ENCODE measurements at regions not wholly inside any gene's neighbourhood (a gene's known extent, or its start where the extent isn't known, plus 50 kb on each side); places are given as distances from the start of the nearest gene placed in this dataset.

DNA sequence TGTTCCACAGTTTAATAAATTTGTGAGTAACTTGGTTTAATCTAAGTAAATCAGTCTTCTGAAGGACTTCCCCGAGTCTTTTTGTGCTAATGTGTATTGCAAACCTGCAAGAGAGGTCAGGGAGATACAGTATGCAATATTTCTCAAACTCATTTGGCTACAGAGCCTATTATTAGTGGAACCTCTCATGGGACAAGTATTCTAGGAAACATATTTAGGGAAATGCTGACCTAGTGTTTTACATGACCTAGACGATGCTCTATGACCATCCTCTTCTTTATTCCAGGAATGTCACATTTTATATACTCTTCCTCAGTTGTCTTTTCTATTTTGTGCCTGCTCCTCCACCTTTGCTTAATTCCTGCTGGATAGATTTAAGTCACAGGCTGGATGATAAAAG is 327.8 kb upstream of the TBC1D5 start:
- Histone ChIP-seq H2AFZ (ENCODE audit: control insufficient read depth, low read length) (no peak overlapping the region), H3K9ac (ENCODE audit: control insufficient read depth, extremely low read depth, insufficient read depth, low read length) (no peak overlapping the region), H3K36me3 (ENCODE audit: control insufficient read depth in 2 of 2, extremely low read depth in 1 of 2, insufficient read depth in 2 of 2, low read length in 2 of 2) (no peaks in the 10 kb centered on the region), H3K4me3 (ENCODE audit: control insufficient read depth in 2 of 3, extremely low read depth in 1 of 3, insufficient read depth in 2 of 3, low read depth in 1 of 3, low read length in 3 of 3) (no peak overlapping the region), H3K79me2 (ENCODE audit: control insufficient read depth, insufficient read depth, low read length) (no peaks in the 10 kb centered on the region), H3K9me1 (ENCODE audit: control insufficient read depth, extremely low read depth, insufficient read depth, low read length) (no peaks in the 10 kb centered on the region), H3K4me2 (ENCODE audit: control insufficient read depth, extremely low read depth, insufficient read depth, low read depth, low read length) (no peak overlapping the region), H3K27ac (ENCODE audit: control insufficient read depth, insufficient read depth, low read length) (no peak overlapping the region), H4K20me1 (ENCODE audit: control insufficient read depth, extremely low read depth, insufficient read depth, low read length) (no peaks in the 10 kb centered on the region), H3K9me3 (ENCODE audit: control insufficient read depth, low read depth, low read length) (no peaks in the 10 kb centered on the region), H3K4me1 (ENCODE audit: control insufficient read depth, extremely low read depth, insufficient read depth, low read length) (peaks cover 19% of the 10 kb centered on the region), H3K27me3 (ENCODE audit: control insufficient read depth, extremely low read depth, insufficient read depth, low read length) (no peaks in the 10 kb centered on the region)
- dilution Hi-C loops (cut with MboI; ENCODE audit: extremely low pct_ligation_motif_present, low sequenced_read_pairs), result no loop called here
- TF ChIP-seq CTCF (optimal IDR thresholded peaks at IDR 0.05 in 1 of 3, IDR thresholded peaks at IDR 0.05 in 1 of 3, conservative IDR thresholded peaks at IDR 0.05 in 1 of 3; ENCODE audit: extremely low read depth in 1 of 3, insufficient read depth in 2 of 3, low read length in 3 of 3) (no peak), EZH2 (IDR thresholded peaks at IDR 0.05; ENCODE audit: low read length) (no peak)
- FAIRE-seq, result no peak
- DNase-seq (ENCODE audit: low read depth, low spot score), result no peak

DNA sequence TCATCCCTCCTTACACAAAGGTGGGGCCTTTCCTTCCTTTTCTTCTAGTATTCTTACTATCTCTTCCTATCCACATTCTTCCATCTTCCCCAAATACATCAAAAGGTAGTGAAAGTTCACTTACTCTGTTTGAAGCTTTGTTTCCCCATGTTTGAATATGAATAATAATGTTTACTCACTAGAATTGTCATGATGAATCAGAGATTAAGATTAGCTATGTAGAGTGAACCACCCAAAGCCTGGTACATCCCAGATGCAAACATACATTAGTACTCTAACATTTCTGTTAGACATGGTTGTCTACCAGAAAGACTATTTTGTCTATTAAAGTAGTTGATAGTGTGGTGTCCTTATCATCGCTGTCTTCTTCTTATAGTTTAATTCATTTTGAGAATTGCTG is 327.1 kb upstream of the TBC1D5 start:
- H3K79me2 ChIP-seq (ENCODE audit: control insufficient read depth, insufficient read depth, low read length), result no peaks in the 10 kb centered on the region
- H3K4me3 ChIP-seq (ENCODE audit: control insufficient read depth in 2 of 3, extremely low read depth in 1 of 3, insufficient read depth in 2 of 3, low read depth in 1 of 3, low read length in 3 of 3), result no peak overlapping the region
- no peak overlapping the region for H2AFZ ChIP-seq (ENCODE audit: control insufficient read depth, low read length)
- H3K9me3 ChIP-seq (ENCODE audit: control insufficient read depth, low read depth, low read length), result no peaks in the 10 kb centered on the region
- DNase-seq (ENCODE audit: low read depth, low spot score) (no peak), FAIRE-seq (no peak)
- TF ChIP-seq CTCF (optimal IDR thresholded peaks at IDR 0.05 in 1 of 3, IDR thresholded peaks at IDR 0.05 in 1 of 3, conservative IDR thresholded peaks at IDR 0.05 in 1 of 3; ENCODE audit: extremely low read depth in 1 of 3, insufficient read depth in 2 of 3, low read length in 3 of 3) (no peak), EZH2 (IDR thresholded peaks at IDR 0.05; ENCODE audit: low read length) (no peak)
- H3K4me1 ChIP-seq (ENCODE audit: control insufficient read depth, extremely low read depth, insufficient read depth, low read length), result peaks cover 21% of the 10 kb centered on the region
- dilution Hi-C loops (cut with MboI; ENCODE audit: extremely low pct_ligation_motif_present, low sequenced_read_pairs), result no loop called here
- H3K27me3 ChIP-seq (ENCODE audit: control insufficient read depth, extremely low read depth, insufficient read depth, low read length), result no peaks in the 10 kb centered on the region
- no peaks in the 10 kb centered on the region for H4K20me1 ChIP-seq (ENCODE audit: control insufficient read depth, extremely low read depth, insufficient read depth, low read length)
- H3K36me3 ChIP-seq (ENCODE audit: control insufficient read depth in 2 of 2, extremely low read depth in 1 of 2, insufficient read depth in 2 of 2, low read length in 2 of 2), result no peaks in the 10 kb centered on the region
- H3K9ac ChIP-seq (ENCODE audit: control insufficient read depth, extremely low read depth, insufficient read depth, low read length), result no peak overlapping the region
- no peak overlapping the region for H3K4me2 ChIP-seq (ENCODE audit: control insufficient read depth, extremely low read depth, insufficient read depth, low read depth, low read length)
- H3K9me1 ChIP-seq (ENCODE audit: control insufficient read depth, extremely low read depth, insufficient read depth, low read length), result no peaks in the 10 kb centered on the region
- H3K27ac ChIP-seq (ENCODE audit: control insufficient read depth, insufficient read depth, low read length), result no peak overlapping the region
